Fibroblast of peridontal ligament (primary cell): ENCODE measurements at regions not wholly inside any gene's neighbourhood (a gene's known extent, or its start where the extent isn't known, plus 50 kb on each side); places are given as distances from the start of the nearest gene placed in this dataset.
A peak's percentile ranks its signal among the peaks of the same experiment; 100 is the strongest.

Experiments used
- DNase-seq: peaks from one replicate; pipeline ENCODE4 v3.0.0-alpha.2; 2010; ENCODE audit errors: extremely low read depth

DNA sequence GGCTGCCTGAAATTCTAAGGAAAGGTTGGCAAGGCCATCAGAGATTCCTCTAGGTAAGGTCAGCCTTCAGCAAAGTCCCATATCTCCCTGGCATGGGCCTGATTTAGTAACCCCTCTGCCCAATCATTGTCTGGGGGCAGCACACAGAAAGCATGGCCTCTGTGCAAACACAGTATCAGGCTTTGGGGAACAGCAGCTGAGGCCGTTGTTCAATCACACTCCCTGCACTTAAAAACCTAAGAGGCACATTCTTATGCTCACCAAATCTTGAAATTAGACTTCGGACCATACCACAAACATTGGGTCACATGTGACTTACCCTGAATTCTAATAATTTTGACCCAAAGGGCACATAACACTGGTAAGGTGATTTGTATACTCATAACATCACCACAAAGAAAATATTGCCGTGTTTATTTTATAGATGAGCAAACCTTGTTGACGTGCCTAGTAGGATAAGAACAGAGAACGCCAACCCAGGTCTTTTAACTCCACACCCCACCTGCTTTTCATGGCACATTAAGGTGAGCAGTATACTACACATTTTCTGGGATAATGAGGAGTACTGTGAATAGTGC, 212.7 kb downstream of the HNMT start:
- no peak for DNase-seq

DNA sequence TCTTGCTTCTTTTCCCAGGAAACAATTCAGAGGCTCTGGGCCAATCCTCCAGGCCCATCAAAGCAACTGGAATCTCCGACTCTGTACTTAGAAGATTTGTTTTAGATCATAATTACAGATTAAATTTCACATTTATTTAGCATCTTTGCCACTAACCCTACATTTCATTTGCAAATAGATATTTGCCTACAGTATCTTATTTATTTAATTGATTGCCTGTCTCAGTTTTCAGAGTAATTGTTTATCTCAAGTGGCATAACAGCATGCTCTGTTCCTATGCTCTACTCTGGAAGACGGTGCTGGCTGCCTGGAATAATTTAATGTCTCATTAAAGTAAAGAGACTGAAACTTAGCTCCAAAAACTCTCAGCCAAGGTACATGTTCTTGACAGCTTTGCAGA, 213.4 kb downstream of the HNMT start:
- no peak for DNase-seq

DNA sequence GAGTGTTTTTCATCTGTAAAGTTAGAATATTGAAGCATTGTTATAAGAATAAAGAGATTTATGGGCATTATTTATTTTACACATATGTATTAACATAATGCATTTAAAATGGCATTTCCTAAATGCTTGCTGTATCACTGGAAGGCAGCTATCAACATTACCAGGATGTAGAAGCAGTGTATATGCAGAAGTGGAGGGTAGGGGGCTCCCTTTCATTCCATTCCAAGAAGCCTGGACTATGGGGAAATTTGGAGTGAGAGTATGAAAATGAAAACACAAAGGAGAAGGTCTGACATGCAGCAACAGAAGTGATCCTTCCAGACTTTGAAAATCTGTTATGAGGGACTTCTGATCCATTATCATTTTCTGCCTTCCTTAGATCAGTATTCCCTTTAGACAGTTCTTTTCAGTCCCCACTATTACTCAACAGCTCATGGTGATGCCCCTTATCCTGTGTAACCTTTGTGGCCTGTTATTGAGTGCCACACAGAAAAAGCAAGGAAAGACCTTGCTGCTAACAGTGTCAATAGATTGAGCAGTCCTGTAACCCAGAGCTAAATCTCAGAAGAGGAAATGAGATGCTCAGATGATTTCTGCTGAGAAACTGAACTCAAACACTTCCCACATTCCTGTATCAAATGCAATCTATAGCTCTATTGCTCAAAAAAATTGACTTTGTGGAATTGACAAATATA, 216.6 kb downstream of the HNMT start:
- no peak for DNase-seq

- DNase-seq = no peak
These were observed 218.1 kb downstream of the HNMT start for GRCh38 chr2:138182250-138182936.

- peak; percentile 21 for DNase-seq
These were observed 218.7 kb downstream of the HNMT start for GRCh38 chr2:138182937-138183312.

DNA sequence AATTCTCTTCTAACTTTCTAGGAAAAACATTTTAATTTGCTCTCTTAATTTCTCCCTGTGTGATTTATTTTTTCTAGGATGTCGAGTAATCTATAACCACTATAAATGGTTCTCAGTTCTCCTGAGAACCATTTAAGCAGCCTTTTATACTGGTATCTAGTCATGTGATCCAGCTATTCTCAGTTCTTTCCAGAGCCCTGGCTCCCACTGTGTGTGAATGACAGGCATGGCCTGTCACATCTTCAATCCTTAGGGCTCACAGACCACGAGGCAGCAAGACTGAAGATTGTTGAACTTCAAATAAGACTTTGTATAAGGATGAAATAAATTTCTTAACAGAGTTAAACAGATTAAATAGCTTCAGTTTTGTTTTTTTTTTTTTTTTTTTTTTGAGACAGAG, 219.4 kb downstream of the HNMT start:
- DNase-seq = no peak

DNA sequence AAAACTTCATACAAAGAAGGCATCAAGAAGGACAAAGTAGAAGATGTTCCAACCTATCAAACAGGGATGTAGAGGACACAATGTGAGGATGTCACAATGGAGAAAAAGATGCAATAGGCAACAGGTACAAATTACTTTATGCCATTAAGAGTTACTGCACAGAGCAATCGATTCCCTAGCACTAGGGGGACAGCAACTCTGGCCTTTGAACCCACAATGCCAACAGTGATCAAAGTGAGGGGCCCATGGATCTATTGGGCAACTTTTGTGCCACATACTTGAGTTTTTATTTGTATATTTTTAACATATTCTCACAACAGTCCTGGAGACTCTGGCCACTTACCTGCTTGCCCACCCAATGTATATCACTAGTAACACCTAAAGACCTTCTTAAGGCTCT, 220.2 kb downstream of the HNMT start:
- DNase-seq = no peak

DNA sequence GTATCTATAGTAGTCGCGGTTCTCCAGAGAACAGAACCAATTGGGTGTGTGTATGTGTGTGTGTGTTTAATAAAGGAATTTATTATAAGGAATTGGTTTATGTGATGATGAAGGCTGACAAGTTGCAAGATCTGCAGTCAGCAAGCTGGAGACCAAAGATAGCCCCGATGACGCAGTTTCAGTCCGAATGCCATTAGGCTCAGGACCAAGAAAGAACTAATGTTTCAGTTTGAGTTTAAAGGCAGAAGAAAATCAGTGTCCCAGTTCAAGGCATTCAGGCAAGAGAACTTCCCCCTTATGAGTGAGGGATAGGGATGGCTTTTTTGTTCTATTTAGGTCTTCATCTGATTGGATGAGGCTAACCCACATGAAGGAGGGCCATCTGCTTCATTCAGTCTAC, 221.6 kb downstream of the HNMT start:
- DNase-seq = no peak

- no peak for DNase-seq
These were observed 222.9 kb downstream of the HNMT start for GRCh38 chr2:138187221-138187620.

DNA sequence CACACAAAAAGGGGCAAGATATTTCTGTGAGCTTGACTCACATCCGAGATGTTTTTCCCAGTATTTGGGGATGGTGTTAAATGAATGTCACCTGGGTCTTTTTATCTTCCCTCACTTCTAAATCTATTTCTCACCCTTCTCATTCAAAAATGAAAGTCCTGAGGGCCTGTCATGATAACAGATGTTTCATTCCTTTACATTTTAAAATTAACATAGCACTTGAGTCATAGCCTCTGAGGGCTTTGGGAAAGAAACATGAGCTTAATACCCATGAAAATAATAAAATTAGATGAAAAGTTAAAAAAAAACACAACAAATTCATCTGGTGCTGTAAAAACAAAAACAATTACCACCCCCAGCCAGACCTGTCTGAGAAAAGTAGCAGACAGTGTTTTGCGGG, 226.7 kb downstream of the HNMT start:
- DNase-seq = no peak

GRCh38 chr2:138193416-138194213, 229.3 kb downstream of the HNMT start:
- DNase-seq = no peak

DNA sequence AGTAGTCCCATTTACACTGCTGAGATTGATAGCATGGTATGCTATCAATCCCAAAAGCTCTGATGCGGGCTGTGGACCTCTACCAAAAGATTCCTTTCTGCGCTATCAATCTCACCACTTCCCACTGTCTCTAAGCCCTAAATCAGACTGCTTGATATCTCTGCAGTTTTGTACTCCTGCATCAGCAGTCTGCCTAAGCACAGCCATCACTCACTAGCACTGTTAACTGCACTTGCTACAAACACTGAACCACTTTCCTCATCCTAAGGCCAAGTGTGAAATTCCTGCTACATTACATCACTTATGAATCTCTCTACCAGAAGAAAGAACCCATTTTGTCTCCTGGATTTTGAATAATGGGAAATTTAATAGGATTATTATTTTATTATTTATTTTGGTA, 237.0 kb downstream of the HNMT start:
- DNase-seq = no peak

GRCh38 chr2:138202762-138203161, 238.5 kb downstream of the HNMT start:
- no peak for DNase-seq

DNA sequence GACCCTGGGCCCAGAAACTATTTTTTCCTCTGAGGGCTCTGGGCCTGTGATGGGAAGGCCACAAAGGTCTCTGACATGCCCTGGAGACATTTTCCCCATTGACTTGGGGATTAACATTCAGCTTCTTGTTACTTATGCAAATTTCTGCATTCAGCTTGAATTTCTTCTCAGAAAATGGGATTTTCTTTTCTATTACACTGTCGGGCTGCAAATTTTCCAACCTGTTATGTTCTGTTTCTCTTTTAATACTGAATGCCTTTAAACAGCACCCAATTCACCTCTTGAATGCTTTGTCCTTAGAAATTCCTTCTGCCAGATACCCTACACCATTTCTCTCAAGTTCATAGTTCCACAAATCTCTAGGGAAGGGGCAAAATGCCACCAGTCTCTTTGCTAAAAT, 241.0 kb downstream of the HNMT start:
- DNase-seq = no peak

GRCh38 chr2:138207074-138207930, 243.0 kb downstream of the HNMT start:
- no peak for DNase-seq

DNA sequence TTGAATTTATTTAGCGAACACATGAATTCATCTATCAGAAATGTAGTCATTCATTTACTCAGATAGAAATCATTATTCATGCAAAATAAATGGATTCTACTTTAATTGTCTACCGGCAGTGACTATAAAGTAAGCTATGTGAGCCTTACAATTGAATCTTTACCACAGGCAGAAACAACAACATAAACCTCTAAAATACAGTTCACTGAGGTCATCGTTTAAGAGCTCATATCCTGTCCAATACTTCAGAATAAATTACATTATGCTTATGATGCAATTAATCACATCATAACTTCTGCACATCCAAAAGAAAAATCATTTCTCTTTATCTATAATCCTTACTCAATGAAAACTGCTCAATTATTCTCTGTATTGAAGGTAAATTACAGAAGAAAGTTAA, 244.7 kb downstream of the HNMT start:
- no peak for DNase-seq

GRCh38 chr2:138210487-138210886, 246.2 kb downstream of the HNMT start:
- DNase-seq = no peak

DNA sequence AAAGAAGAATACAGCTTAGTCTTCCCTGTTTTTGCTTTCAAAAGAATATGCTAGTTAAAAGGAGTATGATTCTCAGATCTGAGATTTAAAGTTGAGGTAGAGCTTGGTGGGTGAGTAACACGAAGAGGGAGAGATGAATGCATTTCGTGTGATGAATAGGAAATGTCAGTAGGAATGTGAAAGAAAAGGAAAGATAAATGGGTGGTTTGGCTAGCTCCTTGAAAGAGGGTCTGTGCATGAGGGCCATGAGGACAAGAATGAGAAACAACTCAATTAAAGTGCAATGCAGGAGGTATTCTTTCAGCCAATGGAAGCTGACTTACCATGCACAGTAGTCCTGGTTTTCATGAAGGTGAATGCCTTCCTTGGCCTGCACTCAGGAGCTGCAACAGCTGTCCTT, 248.2 kb downstream of the HNMT start:
- no peak for DNase-seq

GRCh38 chr2:138213084-138213483, 248.8 kb downstream of the HNMT start:
- no peak for DNase-seq

DNA sequence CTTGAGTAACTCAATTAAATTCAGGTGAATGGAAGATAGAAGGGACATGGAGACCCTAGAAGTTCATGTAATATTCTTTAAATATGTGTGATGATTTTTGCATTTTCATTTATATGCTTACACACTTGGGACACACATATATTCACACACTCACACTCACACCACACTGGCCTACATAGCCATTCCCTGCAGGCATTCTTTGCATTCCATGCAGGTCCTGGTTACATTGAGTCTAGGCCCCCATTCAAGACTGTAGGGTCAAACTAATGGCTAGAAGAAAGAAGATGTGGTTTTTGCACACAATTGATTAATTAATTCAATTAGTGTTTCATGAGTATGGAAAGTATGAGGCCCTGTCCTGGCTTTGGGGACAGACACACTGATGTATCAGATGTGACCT, 249.4 kb downstream of the HNMT start:
- no peak for DNase-seq

DNA sequence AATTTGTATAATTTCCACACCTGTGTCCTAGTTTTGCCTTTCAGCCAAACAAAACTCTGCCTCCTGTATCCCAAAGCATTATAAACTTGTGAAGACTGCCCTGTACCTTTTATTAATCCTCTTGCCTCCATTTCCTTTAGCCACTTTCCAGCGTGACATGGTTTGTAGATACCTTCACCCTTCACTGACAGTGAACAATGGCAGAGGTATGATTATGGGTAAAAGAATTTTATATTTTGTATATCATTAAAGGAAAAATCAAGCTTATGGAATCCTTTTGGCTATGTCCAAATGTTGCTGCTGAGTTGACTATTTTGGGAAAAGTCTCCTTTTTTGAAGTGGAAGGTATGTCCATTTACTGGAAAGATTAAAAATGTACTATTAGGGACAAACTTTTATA, 251.7 kb downstream of the HNMT start:
- no peak for DNase-seq

- no peak for DNase-seq
These were observed 253.7 kb downstream of the HNMT start for GRCh38 chr2:138217975-138218374.
